Astrocyte of the cerebellum (primary cell): ENCODE measurements at regions not wholly inside any gene's neighbourhood (a gene's known extent, or its start where the extent isn't known, plus 50 kb on each side); places are given as distances from the start of the nearest gene placed in this dataset.

Source experiments
- DNase-seq: peaks from one replicate; pipeline ENCODE4 v3.0.0-alpha.2; 2011; ENCODE audit warnings: low read depth
- H3K4me3 ChIP-seq: 2 replicates; pipeline ENCODE4 v1.5.1; 2011; ENCODE audit warnings: mild to moderate bottlenecking, low read depth, low read length, moderate library complexity
- in situ Hi-C: cut with HindIII; loops from 2 replicates; pipeline ENCODE4 v1.10.0; 2017; ENCODE audit warnings: low sequenced_read_pairs
- TF ChIP-seq, protein P1 (sequence below): IDR thresholded peaks from 2 replicates; pipeline ENCODE4 v1.5.1; 2012; ENCODE audit warnings: low read length, low read depth, moderate library complexity, mild to moderate bottlenecking; ENCODE audit errors: missing control alignments

DNA sequence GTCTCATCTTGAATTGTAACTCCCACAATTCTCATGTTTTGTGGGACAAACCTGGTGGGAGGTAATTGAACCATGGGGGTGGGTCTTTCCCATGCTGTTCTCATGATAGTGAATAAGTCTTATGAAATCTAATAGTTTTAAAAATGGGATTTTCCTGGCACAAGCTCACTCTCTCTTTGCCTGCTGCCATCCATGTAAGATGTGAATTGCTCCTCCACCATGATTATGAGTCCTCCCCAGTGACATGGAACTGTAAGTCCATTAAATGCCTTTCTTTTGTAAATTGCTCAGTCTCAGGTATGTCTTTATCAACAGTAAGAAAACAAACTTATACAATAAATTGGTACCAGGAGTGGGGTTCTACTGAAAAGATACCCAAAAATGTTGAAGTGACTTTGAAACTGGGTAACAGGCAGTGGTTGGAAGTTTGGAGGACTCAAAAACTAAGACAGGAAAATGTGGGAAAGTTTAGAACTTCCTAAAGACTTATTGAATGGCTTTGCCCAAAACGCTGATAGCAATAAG lies 601.4 kb downstream of the ZEB2 start:
- in situ Hi-C loops: no loop called here
- no peak overlapping the region for H3K4me3 ChIP-seq
- no peak for DNase-seq
- TF ChIP-seq, protein P1, sequence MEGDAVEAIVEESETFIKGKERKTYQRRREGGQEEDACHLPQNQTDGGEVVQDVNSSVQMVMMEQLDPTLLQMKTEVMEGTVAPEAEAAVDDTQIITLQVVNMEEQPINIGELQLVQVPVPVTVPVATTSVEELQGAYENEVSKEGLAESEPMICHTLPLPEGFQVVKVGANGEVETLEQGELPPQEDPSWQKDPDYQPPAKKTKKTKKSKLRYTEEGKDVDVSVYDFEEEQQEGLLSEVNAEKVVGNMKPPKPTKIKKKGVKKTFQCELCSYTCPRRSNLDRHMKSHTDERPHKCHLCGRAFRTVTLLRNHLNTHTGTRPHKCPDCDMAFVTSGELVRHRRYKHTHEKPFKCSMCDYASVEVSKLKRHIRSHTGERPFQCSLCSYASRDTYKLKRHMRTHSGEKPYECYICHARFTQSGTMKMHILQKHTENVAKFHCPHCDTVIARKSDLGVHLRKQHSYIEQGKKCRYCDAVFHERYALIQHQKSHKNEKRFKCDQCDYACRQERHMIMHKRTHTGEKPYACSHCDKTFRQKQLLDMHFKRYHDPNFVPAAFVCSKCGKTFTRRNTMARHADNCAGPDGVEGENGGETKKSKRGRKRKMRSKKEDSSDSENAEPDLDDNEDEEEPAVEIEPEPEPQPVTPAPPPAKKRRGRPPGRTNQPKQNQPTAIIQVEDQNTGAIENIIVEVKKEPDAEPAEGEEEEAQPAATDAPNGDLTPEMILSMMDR: no peak

GRCh38 chr2:143916781-143917180 lies 603.1 kb downstream of the ZEB2 start:
- DNase-seq: no peak
- TF ChIP-seq, protein P1: no peak
- in situ Hi-C loops: no loop called here
- H3K4me3 ChIP-seq: no peak overlapping the region

GRCh38 chr2:143909577-143910353 lies 610.2 kb downstream of the ZEB2 start:
- TF ChIP-seq, protein P1: no peak
- no peak overlapping the region for H3K4me3 ChIP-seq
- in situ Hi-C loops: no loop called here
- DNase-seq: no peak

GRCh38 chr2:143908843-143909242 lies 611.1 kb downstream of the ZEB2 start:
- in situ Hi-C loops: no loop called here

GRCh38 chr2:143907801-143908200 lies 612.1 kb downstream of the ZEB2 start:
- no peak for DNase-seq
- TF ChIP-seq, protein P1: no peak
- in situ Hi-C loops: no loop called here
- H3K4me3 ChIP-seq: no peak overlapping the region

More at GRCh38 chr2:143908843-143909242, 611.1 kb downstream of the ZEB2 start:
- DNase-seq: no peak
- no peak overlapping the region for H3K4me3 ChIP-seq
- TF ChIP-seq, protein P1: no peak

DNA sequence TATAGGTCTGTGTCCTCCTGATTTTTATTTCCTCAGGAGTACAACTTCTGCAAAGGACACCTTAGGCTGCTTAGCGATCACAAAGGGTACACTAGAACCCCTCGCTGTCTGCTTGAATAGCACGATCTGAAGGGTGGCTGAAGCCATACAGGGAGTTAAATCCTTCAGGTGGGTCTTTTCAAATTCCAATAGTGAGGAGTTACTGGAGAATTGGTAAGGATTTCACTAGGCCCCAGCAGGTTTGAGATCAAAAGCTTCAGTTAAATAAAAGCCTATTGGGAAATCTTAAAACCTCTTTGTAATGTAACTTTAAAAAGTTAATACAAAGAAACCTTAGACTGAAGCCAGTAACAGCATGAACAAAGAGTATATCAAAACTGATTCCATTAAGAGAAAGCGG lies 613.1 kb downstream of the ZEB2 start:
- in situ Hi-C loops: no loop called here
- no peak overlapping the region for H3K4me3 ChIP-seq
- DNase-seq: no peak
- TF ChIP-seq, protein P1: no peak
